ENCODE measurements at regions not wholly inside any gene's neighbourhood (a gene's known extent, or its start where the extent isn't known, plus 50 kb on each side); places are given as distances from the start of the nearest gene placed in this dataset.

- no peak for DNase-seq
Measured at GRCh38 chr10:78549140-78549935, 515.7 kb downstream of the RPS24 start.

GRCh38 chr10:78550090-78550489, 516.4 kb downstream of the RPS24 start:
- no peak for DNase-seq

- no peak for DNase-seq
Measured at GRCh38 chr10:78550716-78551115, 517.1 kb downstream of the RPS24 start.

GRCh38 chr10:78551184-78552005, 517.4 kb upstream of the ZMIZ1 start:
- no peak for DNase-seq

GRCh38 chr10:78552261-78552811, 516.4 kb upstream of the ZMIZ1 start:
- no peak for DNase-seq

- no peak for DNase-seq
Measured at GRCh38 chr10:78553792-78554191, 515.0 kb upstream of the ZMIZ1 start.

GRCh38 chr10:78555128-78555527, 513.6 kb upstream of the ZMIZ1 start:
- no peak for DNase-seq

GRCh38 chr10:78556705-78557432, 511.9 kb upstream of the ZMIZ1 start:
- DNase-seq, result no peak

GRCh38 chr10:78557433-78557925, 511.3 kb upstream of the ZMIZ1 start:
- no peak for DNase-seq

- DNase-seq, result peak; percentile 65
Measured at GRCh38 chr10:78559661-78560340, 509.0 kb upstream of the ZMIZ1 start.

GRCh38 chr10:78560341-78560688, 508.5 kb upstream of the ZMIZ1 start:
- DNase-seq, result no peak

- DNase-seq, result no peak
Measured at GRCh38 chr10:78563314-78563713, 505.5 kb upstream of the ZMIZ1 start.

GRCh38 chr10:78565841-78566240, 502.9 kb upstream of the ZMIZ1 start:
- DNase-seq, result no peak

- no peak for DNase-seq
Measured at GRCh38 chr10:78566284-78567111, 502.3 kb upstream of the ZMIZ1 start.

- no peak for DNase-seq
Measured at GRCh38 chr10:78567680-78568455, 500.9 kb upstream of the ZMIZ1 start.

GRCh38 chr10:78568620-78569019, 500.1 kb upstream of the ZMIZ1 start:
- no peak for DNase-seq

GRCh38 chr10:78570633-78571235, 498.0 kb upstream of the ZMIZ1 start:
- no peak for DNase-seq

GRCh38 chr10:78571286-78571685, 497.5 kb upstream of the ZMIZ1 start:
- no peak for DNase-seq

GRCh38 chr10:78571891-78572290, 496.9 kb upstream of the ZMIZ1 start:
- DNase-seq, result no peak

GRCh38 chr10:78572565-78572964, 496.2 kb upstream of the ZMIZ1 start:
- no peak for DNase-seq
